IPS-NIHi11 (cell line): ENCODE measurements at regions not wholly inside any gene's neighbourhood (a gene's known extent, or its start where the extent isn't known, plus 50 kb on each side); places are given as distances from the start of the nearest gene placed in this dataset.

Experiments
- DNase-seq: peaks from one replicate; pipeline ENCODE4 v3.0.0; 2012; ENCODE audit warnings: mixed read lengths, low spot score

GRCh38 chr2:18787726-18788125, 198.4 kb upstream of the NT5C1B start:
- DNase-seq: no peak

- no peak for DNase-seq
Measured at GRCh38 chr2:18784245-18784644, 194.9 kb upstream of the NT5C1B start.

GRCh38 chr2:18781541-18782280, 192.3 kb upstream of the NT5C1B start:
- DNase-seq: no peak

- DNase-seq: peak; percentile 15
Measured at GRCh38 chr2:18777250-18777812, 188.0 kb upstream of the NT5C1B start.

GRCh38 chr2:18771212-18771611, 181.8 kb upstream of the NT5C1B start:
- DNase-seq: no peak

GRCh38 chr2:18763338-18763737, 174.0 kb upstream of the NT5C1B start:
- DNase-seq: no peak

- DNase-seq: no peak
Measured at GRCh38 chr2:18762667-18763066, 173.3 kb upstream of the NT5C1B start.

GRCh38 chr2:18754286-18754685, 164.9 kb upstream of the NT5C1B start:
- DNase-seq: no peak

- DNase-seq: no peak
Measured at GRCh38 chr2:18753722-18754121, 164.4 kb upstream of the NT5C1B start.

GRCh38 chr2:18752667-18753422, 163.5 kb upstream of the NT5C1B start:
- DNase-seq: no peak

GRCh38 chr2:18752022-18752493, 162.7 kb upstream of the NT5C1B start:
- DNase-seq: no peak

GRCh38 chr2:18750672-18751554, 161.5 kb upstream of the NT5C1B start:
- DNase-seq: no peak

- peak; percentile 22 for DNase-seq
Measured at GRCh38 chr2:18749912-18750526, 160.7 kb upstream of the NT5C1B start.

GRCh38 chr2:18745431-18746272, 156.3 kb upstream of the NT5C1B start:
- DNase-seq: no peak

GRCh38 chr2:18741895-18742732, 152.7 kb upstream of the NT5C1B start:
- DNase-seq: no peak

GRCh38 chr2:18741191-18741590, 151.8 kb upstream of the NT5C1B start:
- DNase-seq: no peak

GRCh38 chr2:18740474-18740881, 151.1 kb upstream of the NT5C1B start:
- DNase-seq: no peak

- DNase-seq: no peak
Measured at GRCh38 chr2:18731666-18732065, 142.3 kb upstream of the NT5C1B start.

- no peak for DNase-seq
Measured at GRCh38 chr2:18724371-18725145, 135.2 kb upstream of the NT5C1B start.
